ENCODE measurements at regions not wholly inside any gene's neighbourhood (a gene's known extent, or its start where the extent isn't known, plus 50 kb on each side); places are given as distances from the start of the nearest gene placed in this dataset.

- H3K4me2 ChIP-seq (ENCODE audit: control insufficient read depth, extremely low read depth, insufficient read depth, low read depth, low read length), result no peak overlapping the region
- no peak overlapping the region for H3K4me3 ChIP-seq (ENCODE audit: control insufficient read depth in 2 of 3, extremely low read depth in 1 of 3, insufficient read depth in 2 of 3, low read depth in 1 of 3, low read length in 3 of 3)
- dilution Hi-C loops (cut with MboI; ENCODE audit: extremely low pct_ligation_motif_present, low sequenced_read_pairs), result no loop called here
- H3K79me2 ChIP-seq (ENCODE audit: control insufficient read depth, insufficient read depth, low read length), result no peaks in the 10 kb centered on the region
- FAIRE-seq (no peak), DNase-seq (ENCODE audit: low read depth, low spot score) (no peak)
- no peak overlapping the region for H3K27ac ChIP-seq (ENCODE audit: control insufficient read depth, insufficient read depth, low read length)
- no peak for TF ChIP-seq EZH2 (IDR thresholded peaks at IDR 0.05; ENCODE audit: low read length)
- TF ChIP-seq CTCF (optimal IDR thresholded peaks at IDR 0.05 in 1 of 3, IDR thresholded peaks at IDR 0.05 in 1 of 3, conservative IDR thresholded peaks at IDR 0.05 in 1 of 3; ENCODE audit: extremely low read depth in 1 of 3, insufficient read depth in 2 of 3, low read length in 3 of 3), result no peak
- H3K9me3 ChIP-seq (ENCODE audit: control insufficient read depth, low read depth, low read length), result no peaks in the 10 kb centered on the region
- no peaks in the 10 kb centered on the region for H3K36me3 ChIP-seq (ENCODE audit: control insufficient read depth in 2 of 2, extremely low read depth in 1 of 2, insufficient read depth in 2 of 2, low read length in 2 of 2)
- no peaks in the 10 kb centered on the region for H3K9me1 ChIP-seq (ENCODE audit: control insufficient read depth, extremely low read depth, insufficient read depth, low read length)
- no peaks in the 10 kb centered on the region for H4K20me1 ChIP-seq (ENCODE audit: control insufficient read depth, extremely low read depth, insufficient read depth, low read length)
- no peaks in the 10 kb centered on the region for H3K27me3 ChIP-seq (ENCODE audit: control insufficient read depth, extremely low read depth, insufficient read depth, low read length)
- no peak overlapping the region for H2AFZ ChIP-seq (ENCODE audit: control insufficient read depth, low read length)
- no peak overlapping the region for H3K9ac ChIP-seq (ENCODE audit: control insufficient read depth, extremely low read depth, insufficient read depth, low read length)
- no peaks in the 10 kb centered on the region for H3K4me1 ChIP-seq (ENCODE audit: control insufficient read depth, extremely low read depth, insufficient read depth, low read length)
Measured at GRCh38 chr2:187126247-187127005, 277.5 kb upstream of the ZSWIM2 start.

GRCh38 chr2:187125318-187125717, 276.3 kb upstream of the ZSWIM2 start:
- Histone ChIP-seq H3K4me3 (ENCODE audit: control insufficient read depth in 2 of 3, extremely low read depth in 1 of 3, insufficient read depth in 2 of 3, low read depth in 1 of 3, low read length in 3 of 3) (no peak overlapping the region), H3K9me3 (ENCODE audit: control insufficient read depth, low read depth, low read length) (no peaks in the 10 kb centered on the region), H3K4me2 (ENCODE audit: control insufficient read depth, extremely low read depth, insufficient read depth, low read depth, low read length) (no peak overlapping the region), H3K9me1 (ENCODE audit: control insufficient read depth, extremely low read depth, insufficient read depth, low read length) (no peaks in the 10 kb centered on the region), H3K27me3 (ENCODE audit: control insufficient read depth, extremely low read depth, insufficient read depth, low read length) (no peaks in the 10 kb centered on the region), H3K79me2 (ENCODE audit: control insufficient read depth, insufficient read depth, low read length) (no peaks in the 10 kb centered on the region), H3K36me3 (ENCODE audit: control insufficient read depth in 2 of 2, extremely low read depth in 1 of 2, insufficient read depth in 2 of 2, low read length in 2 of 2) (no peaks in the 10 kb centered on the region), H3K4me1 (ENCODE audit: control insufficient read depth, extremely low read depth, insufficient read depth, low read length) (no peaks in the 10 kb centered on the region), H2AFZ (ENCODE audit: control insufficient read depth, low read length) (no peak overlapping the region), H3K9ac (ENCODE audit: control insufficient read depth, extremely low read depth, insufficient read depth, low read length) (no peak overlapping the region), H4K20me1 (ENCODE audit: control insufficient read depth, extremely low read depth, insufficient read depth, low read length) (no peaks in the 10 kb centered on the region), H3K27ac (ENCODE audit: control insufficient read depth, insufficient read depth, low read length) (no peak overlapping the region)
- TF ChIP-seq CTCF (optimal IDR thresholded peaks at IDR 0.05 in 1 of 3, IDR thresholded peaks at IDR 0.05 in 1 of 3, conservative IDR thresholded peaks at IDR 0.05 in 1 of 3; ENCODE audit: extremely low read depth in 1 of 3, insufficient read depth in 2 of 3, low read length in 3 of 3), result no peak
- TF ChIP-seq EZH2 (IDR thresholded peaks at IDR 0.05; ENCODE audit: low read length), result no peak
- dilution Hi-C loops (cut with MboI; ENCODE audit: extremely low pct_ligation_motif_present, low sequenced_read_pairs), result no loop called here
- no peak for FAIRE-seq
- no peak for DNase-seq (ENCODE audit: low read depth, low spot score)

Measured in keratinocyte (primary cell).